Ectodermal cell (in vitro differentiated cells): ENCODE measurements at regions not wholly inside any gene's neighbourhood (a gene's known extent, or its start where the extent isn't known, plus 50 kb on each side); places are given as distances from the start of the nearest gene placed in this dataset.

Experiments used
- H3K27ac ChIP-seq: 2 replicates; pipeline ENCODE4 v1.7.0; 2013; ENCODE audit warnings: mild to moderate bottlenecking, low read depth, low read length; ENCODE audit not compliant: insufficient read depth, poor library complexity, severe bottlenecking
- H3K27me3 ChIP-seq: 2 replicates; pipeline ENCODE4 v1.7.0; 2013; ENCODE audit warnings: mild to moderate bottlenecking, low read length; ENCODE audit not compliant: insufficient read depth, control insufficient read depth, poor library complexity, severe bottlenecking
- H3K36me3 ChIP-seq: one replicate; pipeline ENCODE4 v1.7.0; 2013; ENCODE audit warnings: low read length; ENCODE audit not compliant: control insufficient read depth, insufficient read depth
- H3K4me1 ChIP-seq: one replicate; pipeline ENCODE4 v1.7.0; 2013; ENCODE audit warnings: low read length; ENCODE audit not compliant: control insufficient read depth, insufficient read depth
- H3K4me3 ChIP-seq: 2 replicates; pipeline ENCODE4 v1.7.0; 2013; ENCODE audit warnings: low read depth, low read length, control low read depth; ENCODE audit not compliant: insufficient read depth
- H3K9me3 ChIP-seq: 2 replicates; pipeline ENCODE4 v1.7.0; 2013; ENCODE audit warnings: mild to moderate bottlenecking, low read length, moderate library complexity; ENCODE audit not compliant: control insufficient read depth
- WGBS, 2 experiments: methylation state at CpG; one replicate each; pipeline ENCODE4 v1.1.7; 2013; ENCODE audit warnings: missing lambda C conversion rate in 2 of 2; 5-methylcytosine and 5-hydroxymethylcytosine counted together

GRCh38 chr18:75544051-75544481 is 116.6 kb upstream of the SMIM21 start:
- H3K4me3 ChIP-seq, result no peak overlapping the region
- H3K9me3 ChIP-seq, result no peaks in the 10 kb centered on the region
- H3K36me3 ChIP-seq, result no peaks in the 10 kb centered on the region
- H3K27ac ChIP-seq, result no peak overlapping the region
- no peaks in the 10 kb centered on the region for H3K27me3 ChIP-seq
- no peaks in the 10 kb centered on the region for H3K4me1 ChIP-seq
- 96 to 98% methylated on average over 10 of the region's 10 CpGs for WGBS, 2 experiments

DNA sequence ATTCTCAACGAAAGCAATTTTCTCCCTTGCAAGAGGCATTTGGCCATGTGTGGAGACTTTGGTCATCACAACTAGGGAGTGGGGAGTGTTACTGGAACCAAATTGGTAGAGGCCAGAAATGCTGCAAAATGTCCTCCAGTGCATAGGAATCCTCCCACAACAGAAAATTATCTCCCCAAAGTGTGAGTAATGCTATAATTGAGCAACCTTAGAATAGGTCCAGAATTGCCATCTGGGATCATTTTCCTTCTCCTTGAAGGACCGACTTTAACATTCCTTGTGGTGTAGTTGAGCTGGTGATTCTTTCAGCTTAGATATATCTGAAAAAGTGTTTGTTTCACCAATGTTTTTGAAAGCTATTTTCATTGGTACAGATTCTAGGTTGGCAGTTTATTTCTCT is 111.2 kb upstream of the SMIM21 start:
- Histone ChIP-seq H3K36me3 (no peaks in the 10 kb centered on the region), H3K27ac (no peak overlapping the region), H3K9me3 (no peaks in the 10 kb centered on the region), H3K4me3 (no peak overlapping the region), H3K4me1 (no peaks in the 10 kb centered on the region), H3K27me3 (no peaks in the 10 kb centered on the region)
- 89 to 98% methylated on average over 2 of the region's 2 CpGs for WGBS, 2 experiments

DNA sequence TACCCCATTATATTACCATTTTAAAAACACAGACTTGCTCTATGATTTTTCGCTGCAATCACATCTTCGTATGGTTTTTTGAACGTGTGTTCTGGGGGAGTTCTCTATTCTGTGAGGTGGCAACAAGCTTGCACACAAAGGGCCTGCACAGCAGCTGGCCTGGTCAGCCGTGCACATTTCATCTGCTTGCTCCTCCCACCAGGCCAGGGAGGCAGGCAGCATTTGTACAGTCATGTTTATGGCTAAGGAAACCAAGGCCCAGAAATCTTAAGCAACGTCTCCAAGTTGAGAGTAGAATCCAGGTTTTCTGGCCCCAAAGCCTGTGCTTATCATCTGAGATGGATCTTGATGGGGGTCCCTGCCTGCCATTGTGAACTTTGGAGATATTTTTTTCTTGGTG is 106.4 kb upstream of the SMIM21 start:
- Histone ChIP-seq H3K4me3 (no peak overlapping the region), H3K9me3 (no peaks in the 10 kb centered on the region), H3K27me3 (no peaks in the 10 kb centered on the region), H3K4me1 (no peaks in the 10 kb centered on the region), H3K27ac (no peak overlapping the region), H3K36me3 (no peaks in the 10 kb centered on the region)
- WGBS, 2 experiments, result 91 to 93% methylated on average over 5 of the region's 5 CpGs

DNA sequence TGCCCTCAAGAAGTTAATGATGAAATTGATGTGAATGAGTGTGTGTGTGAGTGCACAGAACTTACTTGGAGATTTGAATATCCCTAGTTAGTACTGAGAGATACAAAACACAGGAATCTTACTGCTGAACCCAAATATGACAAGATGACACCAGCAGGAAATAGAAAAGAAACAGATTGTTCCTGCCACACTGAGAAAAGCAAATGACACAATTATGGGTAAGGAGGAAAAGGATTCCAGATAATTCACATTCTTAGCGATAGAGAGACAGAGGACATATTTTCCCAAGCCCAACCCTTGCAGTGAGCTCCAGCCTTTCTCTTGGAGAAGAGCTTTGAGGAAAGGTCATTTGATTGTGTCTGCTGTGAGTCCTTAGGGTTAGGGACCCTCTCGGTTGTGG is 105.7 kb upstream of the SMIM21 start:
- Histone ChIP-seq H3K4me3 (no peak overlapping the region), H3K27ac (no peak overlapping the region), H3K27me3 (no peaks in the 10 kb centered on the region), H3K9me3 (no peaks in the 10 kb centered on the region), H3K4me1 (no peaks in the 10 kb centered on the region), H3K36me3 (no peaks in the 10 kb centered on the region)
- WGBS, 2 experiments, result 95 to 96% methylated on average over 2 of the region's 2 CpGs

- Histone ChIP-seq H3K4me1 (no peaks in the 10 kb centered on the region), H3K27me3 (no peaks in the 10 kb centered on the region), H3K9me3 (no peaks in the 10 kb centered on the region), H3K4me3 (no peak overlapping the region), H3K27ac (no peak overlapping the region), H3K36me3 (no peaks in the 10 kb centered on the region)
- WGBS, 2 experiments, result 92 to 94% methylated on average over 12 to 13 of the region's 13 CpGs
Observed at GRCh38 chr18:75531851-75532459, 104.5 kb upstream of the SMIM21 start.

DNA sequence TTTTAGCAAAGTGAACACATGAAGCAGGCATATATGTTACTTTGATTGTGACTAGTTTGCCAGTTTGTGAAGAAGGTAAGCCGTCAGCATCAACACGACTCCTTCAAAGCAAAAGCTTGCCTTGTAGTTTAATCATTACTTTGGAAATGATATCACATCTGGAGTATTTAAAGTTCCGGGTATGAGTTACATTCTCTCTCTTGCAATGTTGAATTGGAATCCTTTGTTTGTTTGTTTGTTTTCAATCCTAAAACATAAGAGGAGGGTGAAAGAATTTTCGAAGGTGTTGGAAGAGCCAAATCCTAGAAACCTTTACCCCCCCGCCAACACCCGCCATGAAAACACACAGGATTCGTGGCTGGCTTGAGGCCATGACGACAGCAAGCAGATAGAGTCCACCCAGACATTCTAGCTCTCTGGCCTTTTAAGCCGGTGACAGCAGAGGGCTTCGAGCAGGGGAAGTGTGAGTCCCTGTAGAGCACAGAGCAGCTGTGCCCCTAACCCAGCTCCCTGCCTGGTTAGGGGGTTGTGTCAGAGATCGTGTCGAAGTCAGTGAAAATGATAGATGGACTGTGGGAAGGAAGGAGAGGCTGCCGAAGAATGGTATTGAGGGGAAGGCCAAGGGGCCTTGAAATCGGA is 103.8 kb upstream of the SMIM21 start:
- Histone ChIP-seq H3K27ac (no peak overlapping the region), H3K27me3 (no peaks in the 10 kb centered on the region), H3K9me3 (no peaks in the 10 kb centered on the region), H3K36me3 (no peaks in the 10 kb centered on the region), H3K4me1 (no peaks in the 10 kb centered on the region), H3K4me3 (no peak overlapping the region)
- WGBS, 2 experiments, result 87 to 89% methylated on average over 14 of the region's 14 CpGs

GRCh38 chr18:75530566-75531211 is 103.2 kb upstream of the SMIM21 start:
- Histone ChIP-seq H3K4me1 (no peaks in the 10 kb centered on the region), H3K4me3 (no peak overlapping the region), H3K36me3 (no peaks in the 10 kb centered on the region), H3K9me3 (no peaks in the 10 kb centered on the region), H3K27ac (no peak overlapping the region), H3K27me3 (no peaks in the 10 kb centered on the region)
- 93 to 96% methylated on average over 7 of the region's 7 CpGs for WGBS, 2 experiments

GRCh38 chr18:75530118-75530517 is 102.6 kb upstream of the SMIM21 start:
- 94 to 96% methylated on average over 3 of the region's 4 CpGs for WGBS, 2 experiments
- Histone ChIP-seq H3K4me1 (no peaks in the 10 kb centered on the region), H3K4me3 (no peak overlapping the region), H3K36me3 (no peaks in the 10 kb centered on the region), H3K9me3 (no peaks in the 10 kb centered on the region), H3K27me3 (no peaks in the 10 kb centered on the region), H3K27ac (no peak overlapping the region)

DNA sequence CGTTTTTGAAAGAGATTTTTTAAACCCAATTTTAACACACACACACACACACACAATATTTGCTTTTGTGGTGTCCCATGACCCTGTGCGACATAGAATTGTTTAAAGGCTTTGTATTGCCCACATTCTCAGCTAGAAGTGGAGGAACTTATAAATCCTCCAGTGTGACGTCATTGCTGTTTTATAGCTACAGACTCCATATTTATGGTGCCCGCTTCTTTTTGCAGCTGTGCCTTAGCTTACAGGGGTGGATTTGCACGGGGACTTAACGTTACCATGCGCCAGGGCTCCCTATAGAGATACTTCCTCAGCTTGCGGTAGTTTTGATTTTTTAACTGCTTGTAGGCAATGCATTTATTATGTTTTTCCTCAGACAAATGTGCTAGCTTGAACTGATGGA is 101.9 kb upstream of the SMIM21 start:
- Histone ChIP-seq H3K27ac (no peak overlapping the region), H3K9me3 (no peaks in the 10 kb centered on the region), H3K27me3 (no peaks in the 10 kb centered on the region), H3K4me1 (no peaks in the 10 kb centered on the region), H3K4me3 (no peak overlapping the region), H3K36me3 (no peaks in the 10 kb centered on the region)
- WGBS, 2 experiments, result 94 to 97% methylated on average over 8 of the region's 8 CpGs

DNA sequence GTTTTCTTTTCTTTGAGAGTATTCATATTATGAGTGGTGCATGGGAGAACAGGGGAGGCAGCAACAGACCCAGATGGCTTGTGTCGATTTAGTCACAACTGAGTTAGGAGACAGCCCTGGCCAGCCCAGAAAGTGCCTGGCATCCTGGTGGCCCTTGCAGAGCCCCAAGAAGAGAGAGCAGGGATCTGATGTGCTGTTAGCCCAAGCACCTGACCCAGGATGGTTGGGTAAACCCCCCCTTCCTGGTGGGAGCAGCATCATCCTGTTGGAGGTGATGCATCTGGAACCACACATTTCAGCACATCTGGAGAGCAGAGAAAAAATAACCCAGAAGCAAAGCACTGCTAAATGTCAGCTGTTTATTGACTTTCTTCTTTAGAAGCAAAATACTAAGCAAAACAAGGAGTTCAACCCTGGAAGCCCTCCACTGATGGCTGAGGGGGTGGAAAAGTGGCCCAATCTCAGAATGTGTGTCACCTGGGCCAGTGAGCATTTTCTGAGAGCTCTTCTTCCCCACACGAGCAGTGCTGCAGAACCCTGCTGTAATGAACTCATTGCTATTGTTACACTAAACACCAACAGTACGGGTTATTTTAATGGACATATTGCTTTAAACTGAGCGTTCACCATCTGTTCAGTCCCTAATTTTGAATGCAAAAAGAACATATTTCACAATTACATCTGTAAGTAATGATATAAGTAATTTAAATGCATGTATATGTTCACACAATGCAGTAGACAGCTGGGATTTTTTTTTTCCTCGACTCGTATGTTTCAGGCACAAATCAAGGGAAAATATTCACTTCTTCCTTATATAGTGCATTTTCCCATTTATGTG is 100.6 kb upstream of the SMIM21 start:
- Histone ChIP-seq H3K36me3 (no peaks in the 10 kb centered on the region), H3K9me3 (no peaks in the 10 kb centered on the region), H3K27me3 (no peaks in the 10 kb centered on the region), H3K4me3 (no peak overlapping the region), H3K4me1 (no peaks in the 10 kb centered on the region), H3K27ac (no peak overlapping the region)
- 87% methylated on average over 4 to 6 of the region's 6 CpGs for WGBS, 2 experiments
